Lower leg skin (tissue), 3 donors: ENCODE measurements at regions not wholly inside any gene's neighbourhood (a gene's known extent, or its start where the extent isn't known, plus 50 kb on each side); places are given as distances from the start of the nearest gene placed in this dataset.

Source experiments
- POLR2A ChIP-seq, 2 donors: fragments of 450-650 bp; IDR thresholded peaks; one replicate each; pipeline ENCODE4 v1.6.1; 2016 to 2017; ENCODE audit warnings: antibody characterized with exemption in 2 of 2, mild to moderate bottlenecking in 1 of 2, moderate library complexity in 1 of 2
- TF ChIP-seq, protein P1 (sequence below), 3 donors: fragments of 450-650 bp; IDR thresholded peaks; one replicate each; pipeline ENCODE4 v1.5.1; 2016; ENCODE audit warnings: antibody characterized with exemption in 3 of 3, mild to moderate bottlenecking in 3 of 3, moderate library complexity in 2 of 3

DNA sequence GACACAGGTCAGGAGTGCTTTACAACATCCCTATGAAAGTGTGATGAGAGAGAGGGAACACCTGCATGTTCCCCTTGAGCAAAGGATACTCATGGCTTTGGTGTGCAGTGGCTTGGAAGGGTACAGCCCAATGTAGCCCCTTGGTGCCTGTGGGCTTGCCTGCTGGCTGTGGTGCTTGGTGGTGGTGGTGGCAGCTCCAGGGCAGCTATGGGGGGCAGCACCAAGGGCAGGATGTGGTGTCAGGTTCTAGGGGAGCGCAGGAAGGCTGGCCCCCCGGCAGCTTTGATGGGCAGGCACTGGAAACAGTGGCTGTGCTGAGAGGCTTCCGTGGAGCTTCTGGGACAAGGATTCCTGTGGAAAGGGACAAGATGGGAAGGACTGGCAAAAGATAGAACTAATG is 464.0 kb upstream of the ZMIZ1 start:
- TF ChIP-seq, protein P1, sequence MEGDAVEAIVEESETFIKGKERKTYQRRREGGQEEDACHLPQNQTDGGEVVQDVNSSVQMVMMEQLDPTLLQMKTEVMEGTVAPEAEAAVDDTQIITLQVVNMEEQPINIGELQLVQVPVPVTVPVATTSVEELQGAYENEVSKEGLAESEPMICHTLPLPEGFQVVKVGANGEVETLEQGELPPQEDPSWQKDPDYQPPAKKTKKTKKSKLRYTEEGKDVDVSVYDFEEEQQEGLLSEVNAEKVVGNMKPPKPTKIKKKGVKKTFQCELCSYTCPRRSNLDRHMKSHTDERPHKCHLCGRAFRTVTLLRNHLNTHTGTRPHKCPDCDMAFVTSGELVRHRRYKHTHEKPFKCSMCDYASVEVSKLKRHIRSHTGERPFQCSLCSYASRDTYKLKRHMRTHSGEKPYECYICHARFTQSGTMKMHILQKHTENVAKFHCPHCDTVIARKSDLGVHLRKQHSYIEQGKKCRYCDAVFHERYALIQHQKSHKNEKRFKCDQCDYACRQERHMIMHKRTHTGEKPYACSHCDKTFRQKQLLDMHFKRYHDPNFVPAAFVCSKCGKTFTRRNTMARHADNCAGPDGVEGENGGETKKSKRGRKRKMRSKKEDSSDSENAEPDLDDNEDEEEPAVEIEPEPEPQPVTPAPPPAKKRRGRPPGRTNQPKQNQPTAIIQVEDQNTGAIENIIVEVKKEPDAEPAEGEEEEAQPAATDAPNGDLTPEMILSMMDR (IDR thresholded peaks at IDR 0.05), result no peak
- TF ChIP-seq POLR2A (IDR thresholded peaks at IDR 0.05), result no peak
